ENCODE measurements at regions not wholly inside any gene's neighbourhood (a gene's known extent, or its start where the extent isn't known, plus 50 kb on each side); places are given as distances from the start of the nearest gene placed in this dataset.

DNA sequence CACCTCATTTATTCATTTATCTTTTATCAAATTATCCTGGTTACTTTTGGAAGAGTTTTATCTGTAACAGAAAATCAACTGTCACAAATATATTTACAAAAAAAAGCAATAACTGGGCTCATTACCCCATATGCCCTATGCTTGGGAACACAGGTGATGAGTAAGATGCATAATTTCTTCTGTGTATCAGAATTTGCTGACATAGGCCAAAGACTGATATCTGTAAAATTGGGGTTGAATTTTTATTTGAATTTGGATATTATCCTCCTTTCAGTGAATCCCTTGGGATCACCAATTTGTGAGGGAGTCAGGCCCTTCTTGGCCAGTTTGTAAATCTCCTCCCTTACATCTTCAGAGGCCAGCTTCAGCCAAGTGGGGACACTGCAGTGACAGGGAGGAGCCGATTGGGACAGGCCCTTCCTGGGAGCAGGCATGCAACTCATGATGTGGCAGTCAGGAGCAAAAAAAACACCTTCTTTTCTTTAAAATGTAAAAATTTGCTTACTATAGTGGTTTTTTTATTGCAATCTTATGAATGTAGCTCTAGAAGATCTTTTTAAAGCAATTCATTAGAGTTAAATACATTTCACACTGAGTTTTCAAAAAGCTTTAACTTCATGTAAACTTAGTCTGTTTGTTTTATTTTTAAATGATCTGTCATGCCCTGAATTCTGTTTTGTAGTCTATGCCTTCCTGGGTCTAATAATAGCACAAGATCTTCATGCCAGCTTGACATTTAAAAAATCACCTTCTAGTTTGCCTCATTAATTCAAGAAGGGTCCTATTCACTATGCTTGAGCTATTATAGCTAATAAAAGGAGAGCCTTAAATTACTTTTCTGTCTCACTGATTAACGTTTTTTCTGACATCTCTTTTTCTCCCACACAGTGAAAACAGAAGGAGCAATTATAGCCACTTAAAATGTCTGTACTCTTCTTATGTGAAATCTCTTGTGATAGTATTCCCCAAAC is 136.6 kb upstream of the SPRY1 start:
- no peaks in the 10 kb centered on the region for H3K9me3 ChIP-seq
- intact Hi-C loops (cut with DNase I; ENCODE audit: low total_unique reads), result no loop called here
- TF ChIP-seq CTCF (IDR thresholded peaks at IDR 0.05), result no peak
- no peak overlapping the region for H3K4me3 ChIP-seq
- DNase-seq, result no peak
- no peaks in the 10 kb centered on the region for H3K36me3 ChIP-seq
- H3K27me3 ChIP-seq, result no peaks in the 10 kb centered on the region
- H3K27ac ChIP-seq, result peak overlapping the region; percentile 25 to 32
- peaks cover 0 to 45% (median 16%) of the 10 kb centered on the region in 4 donors for H3K4me1 ChIP-seq

- Histone ChIP-seq H3K4me1 (peaks cover 0 to 45% (median 16%) of the 10 kb centered on the region in 4 donors), H3K36me3 (no peaks in the 10 kb centered on the region), H3K27me3 (no peaks in the 10 kb centered on the region), H3K27ac (peak overlapping the region in 1 of 2 donors; percentile 32), H3K4me3 (no peak overlapping the region), H3K9me3 (no peaks in the 10 kb centered on the region)
- intact Hi-C loops (cut with DNase I; ENCODE audit: low total_unique reads), result no loop called here
- TF ChIP-seq CTCF (IDR thresholded peaks at IDR 0.05), result no peak
- DNase-seq, result no peak
Observed at GRCh38 chr4:123260653-123261052, 135.9 kb upstream of the SPRY1 start.

DNA sequence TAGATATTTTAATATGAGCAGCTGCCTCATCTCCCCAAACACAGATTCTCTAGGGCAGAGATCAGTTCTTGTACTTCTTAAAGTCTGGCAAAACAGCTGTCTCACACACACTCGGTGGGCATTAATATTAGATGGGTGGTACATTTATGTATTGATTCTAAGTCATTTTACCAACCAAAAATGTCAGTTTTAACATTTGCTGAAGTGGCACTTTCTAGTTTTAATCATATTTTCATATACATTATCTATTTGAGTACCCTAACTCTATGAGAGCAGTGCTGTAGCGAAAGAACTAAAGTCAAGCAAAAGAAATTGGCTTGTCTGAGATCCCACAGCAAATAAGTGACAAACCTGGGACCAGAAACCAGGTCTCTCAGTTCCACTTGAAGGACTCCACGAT is 134.5 kb upstream of the SPRY1 start:
- TF ChIP-seq CTCF (IDR thresholded peaks at IDR 0.05), result no peak

DNA sequence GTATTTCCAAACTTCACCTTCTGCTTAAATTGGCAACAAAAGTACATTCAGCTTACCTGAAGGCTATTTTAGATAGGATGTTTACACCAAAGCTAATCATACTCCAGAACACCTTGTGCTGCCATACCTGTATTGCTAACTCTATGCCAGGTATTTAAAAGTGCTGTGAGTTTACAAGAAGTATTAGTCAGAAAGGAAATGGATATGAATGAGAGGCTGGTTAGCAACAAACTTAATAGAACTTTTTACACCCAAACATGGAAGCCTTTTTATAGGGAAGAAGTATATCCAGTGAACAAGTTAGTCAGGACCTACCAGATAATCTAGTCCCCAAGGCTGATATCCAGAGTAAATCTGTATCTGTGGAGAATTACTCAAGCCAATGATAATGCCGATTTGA is 131.2 kb upstream of the SPRY1 start:
- Histone ChIP-seq H3K4me3 (no peak overlapping the region), H3K36me3 (no peaks in the 10 kb centered on the region), H3K27me3 (no peaks in the 10 kb centered on the region), H3K27ac (no peak overlapping the region), H3K9me3 (no peaks in the 10 kb centered on the region), H3K4me1 (peaks cover 0 to 20% (median 7%) of the 10 kb centered on the region in 4 donors)
- TF ChIP-seq CTCF (IDR thresholded peaks at IDR 0.05), result no peak
- DNase-seq, result no peak
- intact Hi-C loops (cut with DNase I; ENCODE audit: low total_unique reads), result no loop called here

More for the DNA sequence above, 134.5 kb upstream of the SPRY1 start:
- H3K27ac ChIP-seq, result no peak overlapping the region
- no peaks in the 10 kb centered on the region for H3K36me3 ChIP-seq
- no peak for DNase-seq
- intact Hi-C loops (cut with DNase I; ENCODE audit: low total_unique reads), result no loop called here
- H3K4me1 ChIP-seq, result peaks cover 0 to 35% (median 16%) of the 10 kb centered on the region in 4 donors
- H3K4me3 ChIP-seq, result no peak overlapping the region
- H3K9me3 ChIP-seq, result no peaks in the 10 kb centered on the region
- H3K27me3 ChIP-seq, result no peaks in the 10 kb centered on the region

GRCh38 chr4:123266221-123266620 is 130.4 kb upstream of the SPRY1 start:
- H3K4me3 ChIP-seq, result no peak overlapping the region
- H3K27me3 ChIP-seq, result no peaks in the 10 kb centered on the region
- intact Hi-C loops (cut with DNase I; ENCODE audit: low total_unique reads), result no loop called here
- no peak for DNase-seq
- H3K36me3 ChIP-seq, result no peaks in the 10 kb centered on the region
- TF ChIP-seq CTCF (IDR thresholded peaks at IDR 0.05), result no peak
- H3K4me1 ChIP-seq, result peaks cover 0 to 17% (median 4%) of the 10 kb centered on the region in 4 donors
- H3K27ac ChIP-seq, result no peak overlapping the region
- H3K9me3 ChIP-seq, result no peaks in the 10 kb centered on the region
